Endodermal cell (in vitro differentiated cells): ENCODE measurements at regions not wholly inside any gene's neighbourhood (a gene's known extent, or its start where the extent isn't known, plus 50 kb on each side); places are given as distances from the start of the nearest gene placed in this dataset.

ENCODE experiments used
- DNase-seq: peaks from one replicate; pipeline ENCODE4 v3.0.0-alpha.2; 2017
- H3K27ac ChIP-seq: 2 replicates; pipeline ENCODE4 v1.5.1; 2013; ENCODE audit warnings: mild to moderate bottlenecking, low read depth, low read length, moderate library complexity
- H3K27me3 ChIP-seq: 2 replicates; pipeline ENCODE4 v1.6.1; 2013; ENCODE audit warnings: mild to moderate bottlenecking, low read length, moderate library complexity; ENCODE audit not compliant: insufficient read depth, control insufficient read depth, poor library complexity, severe bottlenecking
- H3K36me3 ChIP-seq: 2 replicates; pipeline ENCODE4 v1.7.0; 2013; ENCODE audit warnings: mild to moderate bottlenecking, low read length, moderate library complexity; ENCODE audit not compliant: control insufficient read depth, insufficient read depth
- H3K4me1 ChIP-seq: one replicate; pipeline ENCODE4 v1.7.0; 2013; ENCODE audit warnings: low read length; ENCODE audit not compliant: control insufficient read depth, insufficient read depth
- H3K4me3 ChIP-seq: 2 replicates; pipeline ENCODE4 v1.5.1; 2013; ENCODE audit warnings: mild to moderate bottlenecking, low read length, moderate library complexity
- H3K9ac ChIP-seq: 2 replicates; pipeline ENCODE4 v1.6.1; 2013; ENCODE audit warnings: mild to moderate bottlenecking, low read length, moderate library complexity; ENCODE audit not compliant: poor library complexity, severe bottlenecking; ENCODE audit errors: extremely low read depth
- H3K9me3 ChIP-seq: 2 replicates; pipeline ENCODE4 v1.6.1; 2013; ENCODE audit warnings: mild to moderate bottlenecking, low read length, moderate library complexity; ENCODE audit not compliant: control insufficient read depth
- H3K27ac Mint-ChIP-seq: 2 replicates; pipeline ENCODE4 v1.8.0; 2020; ENCODE audit warnings: mixed read lengths
- H3K27me3 Mint-ChIP-seq: 2 replicates; pipeline ENCODE4 v1.8.0; 2021; ENCODE audit warnings: mild to moderate bottlenecking, mixed read lengths; ENCODE audit not compliant: insufficient read depth
- H3K36me3 Mint-ChIP-seq: 2 replicates; pipeline ENCODE4 v1.8.0; 2020; ENCODE audit warnings: low read depth, mixed read lengths
- H3K4me1 Mint-ChIP-seq: 2 replicates; pipeline ENCODE4 v1.8.0; 2020; ENCODE audit warnings: mixed read lengths
- H3K4me3 Mint-ChIP-seq: 2 replicates; pipeline ENCODE4 v1.8.0; 2020; ENCODE audit warnings: mild to moderate bottlenecking, moderate library complexity, mixed read lengths
- H3K9me3 Mint-ChIP-seq: 2 replicates; pipeline ENCODE4 v1.8.0; 2020; ENCODE audit warnings: mild to moderate bottlenecking, mixed read lengths
- WGBS, 2 experiments: methylation state at CpG; one replicate each; pipeline versions ENCODE4 v1.1.5 to v1.1.7; 2013; ENCODE audit warnings: missing lambda C conversion rate in 2 of 2, mixed read lengths in 1 of 2; ENCODE audit not compliant: insufficient coverage in 1 of 2, insufficient read length in 1 of 2; 5-methylcytosine and 5-hydroxymethylcytosine counted together
- TF ChIP-seq, protein P1 (sequence below): fragments of 200-600 bp; sonication (generic); conservative IDR thresholded peaks from 2 replicates; pipeline ENCODE4 v1.5.0; 2021; ENCODE audit warnings: antibody characterized with exemption, mild to moderate bottlenecking

DNA sequence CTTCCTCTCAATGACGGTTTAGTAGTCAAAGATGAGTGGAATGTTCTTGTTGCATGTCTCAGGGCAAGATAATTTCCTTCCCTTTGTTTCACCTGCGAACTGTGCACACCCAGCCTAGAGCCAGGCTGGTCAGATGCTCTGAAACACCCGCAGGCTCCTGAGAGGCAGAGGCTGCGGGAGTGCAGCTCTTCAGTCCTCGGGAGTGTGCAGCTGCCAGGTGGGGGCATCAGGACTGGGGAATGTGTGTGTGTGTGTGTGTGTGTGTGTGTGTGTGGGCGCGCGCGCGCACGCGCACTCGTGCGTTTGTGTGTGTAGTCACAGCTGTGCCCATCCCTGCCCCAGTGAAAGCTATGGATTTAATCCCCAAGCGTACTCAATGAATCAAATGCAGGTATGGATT lies 136.2 kb upstream of the NTM start:
- H3K27me3 Mint-ChIP-seq: peaks cover 1% of the 10 kb centered on the region
- no peaks in the 10 kb centered on the region for H3K4me1 ChIP-seq
- WGBS, 2 experiments: 94 to 95% methylated on average over 9 to 15 of the region's 15 CpGs
- H3K27ac Mint-ChIP-seq: no peak overlapping the region
- TF ChIP-seq, protein P1, sequence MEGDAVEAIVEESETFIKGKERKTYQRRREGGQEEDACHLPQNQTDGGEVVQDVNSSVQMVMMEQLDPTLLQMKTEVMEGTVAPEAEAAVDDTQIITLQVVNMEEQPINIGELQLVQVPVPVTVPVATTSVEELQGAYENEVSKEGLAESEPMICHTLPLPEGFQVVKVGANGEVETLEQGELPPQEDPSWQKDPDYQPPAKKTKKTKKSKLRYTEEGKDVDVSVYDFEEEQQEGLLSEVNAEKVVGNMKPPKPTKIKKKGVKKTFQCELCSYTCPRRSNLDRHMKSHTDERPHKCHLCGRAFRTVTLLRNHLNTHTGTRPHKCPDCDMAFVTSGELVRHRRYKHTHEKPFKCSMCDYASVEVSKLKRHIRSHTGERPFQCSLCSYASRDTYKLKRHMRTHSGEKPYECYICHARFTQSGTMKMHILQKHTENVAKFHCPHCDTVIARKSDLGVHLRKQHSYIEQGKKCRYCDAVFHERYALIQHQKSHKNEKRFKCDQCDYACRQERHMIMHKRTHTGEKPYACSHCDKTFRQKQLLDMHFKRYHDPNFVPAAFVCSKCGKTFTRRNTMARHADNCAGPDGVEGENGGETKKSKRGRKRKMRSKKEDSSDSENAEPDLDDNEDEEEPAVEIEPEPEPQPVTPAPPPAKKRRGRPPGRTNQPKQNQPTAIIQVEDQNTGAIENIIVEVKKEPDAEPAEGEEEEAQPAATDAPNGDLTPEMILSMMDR: no peak
- no peaks in the 10 kb centered on the region for H3K9me3 ChIP-seq
- H3K36me3 ChIP-seq: no peaks in the 10 kb centered on the region
- no peak overlapping the region for H3K4me3 ChIP-seq
- H3K27me3 ChIP-seq: no peaks in the 10 kb centered on the region
- H3K4me1 Mint-ChIP-seq: peaks cover 8% of the 10 kb centered on the region
- H3K36me3 Mint-ChIP-seq: no peaks in the 10 kb centered on the region
- no peak for DNase-seq
- H3K9ac ChIP-seq: no peak overlapping the region
- no peak overlapping the region for H3K4me3 Mint-ChIP-seq
- no peak overlapping the region for H3K27ac ChIP-seq
- H3K9me3 Mint-ChIP-seq: no peaks in the 10 kb centered on the region

DNA sequence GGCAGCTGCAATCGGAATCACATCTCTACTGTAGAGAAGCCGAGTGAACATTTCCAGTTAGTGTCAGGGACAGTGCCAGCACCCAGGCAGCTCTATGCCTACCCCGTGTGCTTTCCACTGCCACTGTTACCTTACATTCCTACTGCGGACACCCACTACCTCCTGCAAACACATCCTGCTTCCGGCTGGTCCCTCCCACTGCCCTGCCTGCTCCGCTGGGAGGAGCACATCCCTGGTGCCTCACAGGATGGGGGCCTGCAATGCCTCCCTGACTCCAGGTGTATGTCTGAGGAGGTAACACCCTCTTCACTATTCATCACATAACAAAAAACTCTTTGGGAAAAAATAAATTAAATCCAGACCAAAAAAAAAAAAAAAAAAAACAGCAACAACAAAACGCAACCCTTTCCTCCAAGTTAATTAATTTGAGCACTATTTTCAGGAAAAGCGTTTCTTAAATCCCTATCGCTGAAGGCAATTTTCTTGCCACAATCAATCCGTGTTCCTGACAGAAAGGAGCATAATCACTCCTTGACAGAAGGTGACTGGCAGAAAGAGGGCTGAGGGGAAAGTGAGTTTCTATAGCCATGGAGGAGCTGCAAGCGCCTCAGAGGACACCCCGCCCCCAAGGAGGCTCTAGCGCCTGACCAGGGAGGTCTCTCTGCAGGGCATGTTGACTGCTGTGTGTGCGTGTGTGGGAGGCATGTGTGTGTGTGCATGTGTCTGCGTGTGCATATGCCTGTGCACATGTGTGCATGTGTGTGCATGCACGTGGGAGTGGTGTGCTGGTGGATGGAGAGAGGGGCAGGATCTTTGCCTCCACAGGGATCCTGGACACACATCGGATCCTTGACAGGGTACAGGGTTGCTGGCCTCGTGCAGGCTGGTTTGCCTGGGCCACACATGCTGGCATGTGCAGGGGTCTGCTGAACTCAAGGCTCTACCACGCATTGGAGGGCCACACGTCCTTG lies 134.8 kb upstream of the NTM start:
- Mint-ChIP-seq H3K27ac (no peak overlapping the region), H3K4me1 (peaks cover 6% of the 10 kb centered on the region), H3K9me3 (no peaks in the 10 kb centered on the region), H3K4me3 (no peak overlapping the region), H3K27me3 (peaks cover 1% of the 10 kb centered on the region), H3K36me3 (no peaks in the 10 kb centered on the region)
- TF ChIP-seq, protein P1: no peak
- no peak overlapping the region for H3K27ac ChIP-seq
- no peaks in the 10 kb centered on the region for H3K27me3 ChIP-seq
- H3K36me3 ChIP-seq: no peaks in the 10 kb centered on the region
- no peaks in the 10 kb centered on the region for H3K9me3 ChIP-seq
- WGBS, 2 experiments: 86 to 91% methylated on average over 11 to 20 of the region's 20 CpGs
- H3K4me3 ChIP-seq: no peak overlapping the region
- H3K4me1 ChIP-seq: no peaks in the 10 kb centered on the region
- DNase-seq: peak; percentile 62
- no peak overlapping the region for H3K9ac ChIP-seq

DNA sequence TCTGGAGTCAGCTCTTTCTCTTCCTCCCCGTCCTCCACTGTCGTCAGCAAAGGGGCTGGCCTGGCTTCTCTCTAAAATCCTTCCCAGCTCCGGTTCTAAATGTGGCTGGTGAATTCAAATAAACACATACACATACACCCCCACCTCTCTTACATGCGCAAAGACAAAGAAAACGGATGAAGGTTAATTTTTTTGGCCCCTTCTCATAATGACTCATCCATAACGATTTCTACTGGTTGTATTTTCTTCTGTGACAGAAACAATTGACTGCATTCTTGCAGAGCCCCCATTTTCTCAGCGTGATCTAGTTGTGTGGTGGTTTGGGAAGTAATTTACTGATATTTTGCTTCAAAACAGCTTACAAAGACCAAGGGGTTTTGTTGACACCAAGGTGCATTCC lies 130.0 kb upstream of the NTM start:
- Histone ChIP-seq H3K36me3 (no peaks in the 10 kb centered on the region), H3K4me1 (no peaks in the 10 kb centered on the region), H3K9me3 (no peaks in the 10 kb centered on the region), H3K9ac (no peak overlapping the region), H3K4me3 (no peak overlapping the region), H3K27ac (no peak overlapping the region), H3K27me3 (no peaks in the 10 kb centered on the region)
- Mint-ChIP-seq H3K4me3 (no peak overlapping the region), H3K9me3 (peaks cover 2% of the 10 kb centered on the region), H3K27me3 (peaks cover 5% of the 10 kb centered on the region), H3K4me1 (peaks cover 2% of the 10 kb centered on the region), H3K36me3 (no peaks in the 10 kb centered on the region), H3K27ac (no peak overlapping the region)
- DNase-seq: no peak
- 93 to 100% methylated on average over 5 to 7 of the region's 7 CpGs for WGBS, 2 experiments
- TF ChIP-seq, protein P1: no peak
